Neuronal stem cell (in vitro differentiated cells): ENCODE measurements at regions not wholly inside any gene's neighbourhood (a gene's known extent, or its start where the extent isn't known, plus 50 kb on each side); places are given as distances from the start of the nearest gene placed in this dataset.
A peak's percentile ranks its signal among the peaks of the same experiment; 100 is the strongest.

ENCODE experiments used
- DNase-seq: peaks from one replicate; pipeline ENCODE4 v3.0.0-alpha.2; 2013; ENCODE audit warnings: low spot score
- H2AFZ ChIP-seq: one replicate; pipeline ENCODE4 v1.6.1; 2013; ENCODE audit warnings: mild to moderate bottlenecking, low read length, inconsistent platforms
- H2AK5ac ChIP-seq: 2 replicates; pipeline ENCODE4 v1.6.1; 2013; ENCODE audit warnings: low read depth, mild to moderate bottlenecking, inconsistent platforms, low read length, moderate library complexity, mixed read lengths
- H2BK120ac ChIP-seq: 2 replicates; pipeline ENCODE4 v1.6.1; 2013; ENCODE audit warnings: low read depth, mild to moderate bottlenecking, inconsistent platforms, low read length, moderate library complexity, mixed read lengths
- H2BK12ac ChIP-seq: one replicate; pipeline ENCODE4 v1.6.1; 2013; ENCODE audit warnings: low read length, inconsistent platforms
- H2BK15ac ChIP-seq: 2 replicates; pipeline ENCODE4 v1.6.1; 2013; ENCODE audit warnings: mild to moderate bottlenecking, low read length, inconsistent platforms, mixed read lengths
- H2BK5ac ChIP-seq: one replicate; pipeline ENCODE4 v1.6.1; 2013; ENCODE audit warnings: inconsistent platforms, mild to moderate bottlenecking, low read length, moderate library complexity
- H3K14ac ChIP-seq: one replicate; pipeline ENCODE4 v1.6.1; 2013; ENCODE audit warnings: low read length, inconsistent platforms
- H3K18ac ChIP-seq: 2 replicates; pipeline ENCODE4 v1.6.1; 2013; ENCODE audit warnings: low read length, inconsistent platforms
- H3K23ac ChIP-seq: 2 replicates; pipeline ENCODE4 v1.6.1; 2013; ENCODE audit warnings: low read depth, mild to moderate bottlenecking, mixed read lengths, low read length, inconsistent platforms; ENCODE audit not compliant: poor library complexity
- H3K27ac ChIP-seq: replicated peaks from 3 replicates; pipeline ENCODE4 v1.5.1; 2013; ENCODE audit warnings: low read length, inconsistent platforms
- H3K27me3 ChIP-seq, 3 experiments: 2 replicates each; pipeline ENCODE4 v1.6.1; 2013; ENCODE audit warnings: low read length in 3 of 3, mild to moderate bottlenecking in 2 of 3, inconsistent platforms in 1 of 3, low read depth in 1 of 3, mixed read lengths in 1 of 3, moderate library complexity in 1 of 3; ENCODE audit not compliant: control insufficient read depth in 3 of 3, insufficient read depth in 3 of 3
- H3K36me3 ChIP-seq, 2 donors: replicated peaks in 1 of 2; 2 replicates each; pipeline ENCODE4 v1.6.1; 2013; ENCODE audit warnings: low read length in 2 of 2; ENCODE audit not compliant: control insufficient read depth in 2 of 2, insufficient read depth in 2 of 2
- H3K4ac ChIP-seq: 2 replicates; pipeline ENCODE4 v1.6.1; 2013; ENCODE audit warnings: inconsistent platforms, mild to moderate bottlenecking, low read length, moderate library complexity
- H3K4me1 ChIP-seq, 2 donors: 1 replicate in 1 of 2; 2 replicates in 1 of 2; pipeline ENCODE4 v1.6.1; 2013; ENCODE audit warnings: low read length in 2 of 2, low read depth in 1 of 2; ENCODE audit not compliant: control insufficient read depth in 2 of 2, insufficient read depth in 1 of 2
- H3K4me2 ChIP-seq: one replicate; pipeline ENCODE4 v1.6.1; 2013; ENCODE audit warnings: mild to moderate bottlenecking, low read length, inconsistent platforms; ENCODE audit not compliant: insufficient read depth, poor library complexity, severe bottlenecking
- H3K4me3 ChIP-seq, 2 donors: 2 replicates each; pipeline ENCODE4 v1.5.1; 2013; ENCODE audit warnings: low read length in 2 of 2, mild to moderate bottlenecking in 2 of 2, inconsistent platforms in 1 of 2, moderate library complexity in 1 of 2
- H3K79me1 ChIP-seq: one replicate; pipeline ENCODE4 v1.6.1; 2013; ENCODE audit warnings: low read depth, mild to moderate bottlenecking, inconsistent platforms, low read length, moderate library complexity
- H3K9ac ChIP-seq: one replicate; pipeline ENCODE4 v1.6.1; 2013; ENCODE audit warnings: mild to moderate bottlenecking, low read depth, low read length, inconsistent platforms; ENCODE audit not compliant: poor library complexity
- H3K9me3 ChIP-seq, 2 donors: replicated peaks in 1 of 2; 2 replicates each; pipeline versions ENCODE3 to v1.6.1; 2013; ENCODE audit warnings: low read length in 2 of 2, mild to moderate bottlenecking in 2 of 2, inconsistent platforms in 1 of 2, low read depth in 1 of 2, mixed read lengths in 1 of 2, moderate library complexity in 1 of 2; ENCODE audit not compliant: control insufficient read depth in 2 of 2, insufficient read depth in 1 of 2
- H4K8ac ChIP-seq: one replicate; pipeline ENCODE4 v1.6.1; 2013; ENCODE audit warnings: low read depth, mild to moderate bottlenecking, inconsistent platforms, low read length, moderate library complexity
- H4K91ac ChIP-seq: one replicate; pipeline ENCODE4 v1.6.1; 2013; ENCODE audit warnings: low read length, low read depth, mild to moderate bottlenecking, inconsistent platforms; ENCODE audit not compliant: poor library complexity
- WGBS, 2 donors: extraction: QIAGEN DNeasy Blood & Tissue Kit; methylation state at CpG; one replicate each; pipeline ENCODE4 v1.1.7; 2013; ENCODE audit warnings: missing lambda C conversion rate in 2 of 2, mixed read lengths in 1 of 2; ENCODE audit not compliant: insufficient read length in 2 of 2, insufficient replicate concordance in 1 of 2; ENCODE audit errors: extremely low coverage in 2 of 2; 5-methylcytosine and 5-hydroxymethylcytosine counted together

DNA sequence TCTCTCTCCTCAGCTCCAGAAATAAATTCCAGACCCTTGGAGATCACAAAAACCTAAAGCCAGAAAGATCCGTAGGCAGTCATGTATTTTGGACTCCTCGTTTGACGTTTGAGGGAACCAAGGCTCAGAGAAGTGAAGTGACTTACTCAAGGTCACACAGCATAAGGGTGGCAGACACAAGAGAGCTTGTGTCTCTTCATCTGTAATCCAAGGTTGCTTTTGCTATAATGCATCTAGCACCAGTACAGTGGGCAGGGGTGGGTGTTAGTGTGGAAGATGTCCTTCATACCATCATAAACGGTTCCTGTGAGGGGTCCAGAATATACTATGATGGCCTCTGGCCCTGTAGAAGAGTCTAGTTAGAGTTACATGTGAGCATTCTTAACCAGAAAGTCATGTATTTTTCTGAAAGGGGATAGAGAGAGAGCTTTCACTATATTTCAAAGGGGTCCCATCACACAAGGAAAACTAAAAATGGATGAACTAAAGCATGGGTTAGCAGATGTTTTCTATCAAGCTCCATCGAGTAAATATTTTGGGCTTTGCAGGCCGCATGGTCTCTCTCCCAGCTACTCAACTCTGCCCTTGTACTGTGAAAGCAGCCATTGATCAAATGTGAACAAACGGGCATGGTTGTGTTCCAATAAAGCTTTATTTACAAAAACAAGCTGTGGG lies 144.9 kb downstream of the TOMM20 start:
- no peak overlapping the region for H3K14ac ChIP-seq
- no peak overlapping the region for H2BK15ac ChIP-seq
- H3K4ac ChIP-seq, result no peak overlapping the region
- H2BK120ac ChIP-seq, result no peak overlapping the region
- no peak overlapping the region for H3K4me3 ChIP-seq
- H2BK12ac ChIP-seq, result no peak overlapping the region
- H2AK5ac ChIP-seq, result no peak overlapping the region
- no peak overlapping the region for H3K23ac ChIP-seq
- WGBS, 2 donors, result no CpG with 5 or more reads among the region's 7 CpGs
- H3K9me3 ChIP-seq, result no peaks in the 10 kb centered on the region
- no peak overlapping the region for H4K8ac ChIP-seq
- no peak overlapping the region for H3K27ac ChIP-seq
- no peak for DNase-seq
- no peaks in the 10 kb centered on the region for H3K36me3 ChIP-seq
- no peak overlapping the region for H3K9ac ChIP-seq
- H2AFZ ChIP-seq, result no peak overlapping the region
- no peak overlapping the region for H2BK5ac ChIP-seq
- H3K79me1 ChIP-seq, result no peaks in the 10 kb centered on the region
- no peak overlapping the region for H4K91ac ChIP-seq
- no peak overlapping the region for H3K4me2 ChIP-seq
- H3K27me3 ChIP-seq, result no peaks in the 10 kb centered on the region
- H3K4me1 ChIP-seq, result peaks cover 24 to 43% of the 10 kb centered on the region in 2 donors
- no peak overlapping the region for H3K18ac ChIP-seq

GRCh38 chr1:234981758-234982157 lies 146.9 kb downstream of the TOMM20 start:
- H3K4me3 ChIP-seq, result no peak overlapping the region
- H3K4me1 ChIP-seq, result peaks cover 17 to 39% of the 10 kb centered on the region in 2 donors
- no peak overlapping the region for H2BK15ac ChIP-seq
- no peaks in the 10 kb centered on the region for H3K36me3 ChIP-seq
- H3K23ac ChIP-seq, result no peak overlapping the region
- H3K18ac ChIP-seq, result no peak overlapping the region
- no peak overlapping the region for H4K91ac ChIP-seq
- H3K9ac ChIP-seq, result no peak overlapping the region
- no peaks in the 10 kb centered on the region for H3K79me1 ChIP-seq
- H2AK5ac ChIP-seq, result no peak overlapping the region
- H3K27me3 ChIP-seq, result no peaks in the 10 kb centered on the region
- H2BK120ac ChIP-seq, result no peak overlapping the region
- no peak overlapping the region for H3K27ac ChIP-seq
- no peak overlapping the region for H3K4ac ChIP-seq
- WGBS, 2 donors, result no CpG with 5 or more reads among the region's 2 CpGs
- H3K9me3 ChIP-seq, result no peaks in the 10 kb centered on the region
- DNase-seq, result no peak
- H4K8ac ChIP-seq, result no peak overlapping the region
- no peak overlapping the region for H3K4me2 ChIP-seq
- no peak overlapping the region for H2BK5ac ChIP-seq
- no peak overlapping the region for H3K14ac ChIP-seq
- no peak overlapping the region for H2BK12ac ChIP-seq
- no peak overlapping the region for H2AFZ ChIP-seq

GRCh38 chr1:234980645-234981396 lies 147.8 kb downstream of the TOMM20 start:
- H3K4me1 ChIP-seq, result peaks cover 16 to 35% of the 10 kb centered on the region in 2 donors
- peak overlapping the region; percentile 21 for H3K23ac ChIP-seq
- H3K14ac ChIP-seq, result no peak overlapping the region
- no peak overlapping the region for H2BK120ac ChIP-seq
- H3K4ac ChIP-seq, result no peak overlapping the region
- no peaks in the 10 kb centered on the region for H3K27me3 ChIP-seq
- no peaks in the 10 kb centered on the region for H3K9me3 ChIP-seq
- H4K91ac ChIP-seq, result no peak overlapping the region
- no peak for DNase-seq
- H2BK5ac ChIP-seq, result peak overlapping the region; percentile 10
- H3K4me2 ChIP-seq, result no peak overlapping the region
- peak overlapping the region; percentile 90 for H2BK12ac ChIP-seq
- H2AK5ac ChIP-seq, result peak overlapping the region; percentile 4
- H4K8ac ChIP-seq, result no peak overlapping the region
- H3K27ac ChIP-seq, result no peak overlapping the region
- H2AFZ ChIP-seq, result no peak overlapping the region
- no peaks in the 10 kb centered on the region for H3K79me1 ChIP-seq
- no CpG with 5 or more reads among the region's 18 CpGs for WGBS, 2 donors
- no peaks in the 10 kb centered on the region for H3K36me3 ChIP-seq
- no peak overlapping the region for H3K9ac ChIP-seq
- H3K18ac ChIP-seq, result peak overlapping the region; percentile 77
- peak overlapping the region; percentile 8 for H2BK15ac ChIP-seq
- H3K4me3 ChIP-seq, result no peak overlapping the region

- Histone ChIP-seq H4K91ac (no peak overlapping the region), H3K4me2 (no peak overlapping the region), H2AFZ (no peak overlapping the region), H4K8ac (no peak overlapping the region), H3K4me3 (no peak overlapping the region), H3K18ac (peak overlapping the region; percentile 5), H2BK5ac (peak overlapping the region; percentile 10), H3K4me1 (peaks cover 18 to 39% of the 10 kb centered on the region in 2 donors), H3K36me3 (no peaks in the 10 kb centered on the region), H3K9ac (no peak overlapping the region), H3K27ac (no peak overlapping the region), H3K27me3 (no peaks in the 10 kb centered on the region), H3K4ac (no peak overlapping the region), H3K14ac (no peak overlapping the region), H3K23ac (no peak overlapping the region), H3K9me3 (no peaks in the 10 kb centered on the region), H3K79me1 (no peaks in the 10 kb centered on the region), H2BK120ac (no peak overlapping the region), H2BK12ac (no peak overlapping the region), H2BK15ac (no peak overlapping the region), H2AK5ac (no peak overlapping the region)
- DNase-seq, result no peak
- no CpG with 5 or more reads among the region's 6 CpGs for WGBS, 2 donors
Measured at GRCh38 chr1:234980291-234980644, 148.4 kb downstream of the TOMM20 start.
